IMR-90 (cell line): ENCODE measurements at regions not wholly inside any gene's neighbourhood (a gene's known extent, or its start where the extent isn't known, plus 50 kb on each side); places are given as distances from the start of the nearest gene placed in this dataset.
"Not testable (repeated sequence)": the region's sequence is repeated elsewhere in the genome, so short reads cannot be mapped to it uniquely, and the experiment has no call there.

Experiments used
- ATAC-seq: fragments of 200-7000 bp; cut with Tn5 transposase; 2 replicates; pipeline ENCODE4 v1.9.1; 2020; ENCODE audit warnings: low read depth, mild to moderate bottlenecking, moderate library complexity
- BruUV-seq: library from RNA; stranded (reverse); fragments of 400-500 nt; replicated peaks from 2 replicates; lab custom pipeline; 2021; lab: Mats Ljungman, UMichigan
- CTCF ChIA-PET: fragments of 300-600 bp; formaldehyde crosslinking; extraction: SDS; loops from one replicate; lab custom pipeline; 2021; ENCODE audit warnings: antibody characterized with exemption; lab: Yijun Ruan, JAX
- POLR2A ChIA-PET: fragments of 300-600 bp; sonication (Branson Sonifier 250); formaldehyde crosslinking; loops from one replicate; lab custom pipeline; 2022; ENCODE audit warnings: antibody characterized with exemption; ENCODE audit not compliant: unreplicated experiment; lab: Charles Lee
- DNase-seq: peaks from one replicate; pipeline ENCODE4 v3.0.0; 2013
- H2AFZ ChIP-seq: replicated peaks from 2 replicates; pipeline ENCODE3; 2013; ENCODE audit warnings: low read length, mild to moderate bottlenecking; ENCODE audit not compliant: poor library complexity
- H2AK5ac ChIP-seq: 2 replicates; pipeline ENCODE4 v1.6.1; 2013; ENCODE audit warnings: low read depth, low read length, inconsistent platforms
- H2AK9ac ChIP-seq: replicated peaks from 2 replicates; pipeline ENCODE3; 2013; ENCODE audit warnings: mild to moderate bottlenecking, low read depth, low read length, moderate library complexity; ENCODE audit not compliant: poor library complexity
- H2BK120ac ChIP-seq: 2 replicates; pipeline ENCODE4 v1.6.1; 2013; ENCODE audit warnings: low read depth, low read length, inconsistent platforms
- H2BK15ac ChIP-seq: 3 replicates; pipeline ENCODE4 v1.6.1; 2013; ENCODE audit warnings: low read depth, low read length, inconsistent platforms
- H2BK20ac ChIP-seq: 2 replicates; pipeline ENCODE4 v1.6.1; 2013; ENCODE audit warnings: low read depth, mild to moderate bottlenecking, inconsistent platforms, low read length, moderate library complexity
- H2BK5ac ChIP-seq: 2 replicates; pipeline ENCODE4 v1.6.1; 2013; ENCODE audit warnings: mild to moderate bottlenecking, low read depth, low read length, inconsistent platforms; ENCODE audit not compliant: poor library complexity, severe bottlenecking
- H3K14ac ChIP-seq: replicated peaks from 2 replicates; pipeline ENCODE4 v1.6.1; 2013; ENCODE audit warnings: low read depth, low read length, inconsistent platforms
- H3K18ac ChIP-seq: 2 replicates; pipeline ENCODE4 v1.6.1; 2013; ENCODE audit warnings: low read depth, low read length, control low read depth
- H3K23ac ChIP-seq: 2 replicates; pipeline ENCODE4 v1.6.1; 2013; ENCODE audit warnings: low read depth, low read length, inconsistent platforms
- H3K27ac ChIP-seq: 2 replicates; pipeline ENCODE4 v1.5.1; 2013; ENCODE audit warnings: mild to moderate bottlenecking, control low read depth, low read length; ENCODE audit not compliant: insufficient read depth
- H3K27me3 ChIP-seq: 2 replicates; pipeline ENCODE4 v1.6.1; 2013; ENCODE audit warnings: low read length; ENCODE audit not compliant: control insufficient read depth, insufficient read depth
- H3K36me3 ChIP-seq: 2 replicates; pipeline ENCODE4 v1.6.1; 2013; ENCODE audit warnings: low read length, mixed read lengths; ENCODE audit not compliant: control insufficient read depth, insufficient read depth
- H3K4ac ChIP-seq: 2 replicates; pipeline ENCODE4 v1.6.1; 2013; ENCODE audit warnings: low read depth, low read length, inconsistent platforms
- H3K4me1 ChIP-seq: 2 replicates; pipeline ENCODE4 v1.6.1; 2013; ENCODE audit warnings: low read length, mixed read lengths; ENCODE audit not compliant: control insufficient read depth, insufficient read depth
- H3K4me2 ChIP-seq: 2 replicates; pipeline ENCODE4 v1.6.1; 2013; ENCODE audit warnings: low read depth, mild to moderate bottlenecking, control low read depth, low read length, moderate library complexity
- H3K4me3 ChIP-seq: 2 replicates; pipeline ENCODE4 v1.5.1; 2013; ENCODE audit warnings: low read depth, mild to moderate bottlenecking, control low read depth, low read length, moderate library complexity; ENCODE audit not compliant: insufficient read depth
- H3K56ac ChIP-seq: 2 replicates; pipeline ENCODE4 v1.6.1; 2013; ENCODE audit warnings: low read length, inconsistent platforms; ENCODE audit not compliant: insufficient read depth; ENCODE audit errors: extremely low read depth
- H3K79me1 ChIP-seq, 2 experiments: 2 replicates each; pipeline ENCODE4 v1.6.1; 2013; ENCODE audit warnings: low read length in 2 of 2, inconsistent platforms in 1 of 2, low read depth in 1 of 2
- H3K9ac ChIP-seq: 2 replicates; pipeline ENCODE4 v1.6.1; 2013; ENCODE audit warnings: low read depth, low read length, control low read depth
- H3K9me1 ChIP-seq: 2 replicates; pipeline ENCODE4 v1.6.1; 2013; ENCODE audit warnings: low read length, inconsistent platforms; ENCODE audit not compliant: insufficient read depth
- H3K9me3 ChIP-seq: 2 replicates; pipeline ENCODE4 v1.6.1; 2013; ENCODE audit warnings: low read length; ENCODE audit not compliant: control insufficient read depth, insufficient read depth
- H4K20me1 ChIP-seq: 2 replicates; pipeline ENCODE4 v1.6.1; 2013; ENCODE audit warnings: low read length, inconsistent platforms; ENCODE audit not compliant: insufficient read depth
- H4K5ac ChIP-seq: 2 replicates; pipeline ENCODE4 v1.6.1; 2013; ENCODE audit warnings: mild to moderate bottlenecking, low read depth, low read length, control low read depth
- H4K8ac ChIP-seq, 2 experiments: 2 replicates each; pipeline ENCODE4 v1.6.1; 2013; ENCODE audit warnings: low read depth in 2 of 2, low read length in 2 of 2, control low read depth in 1 of 2, inconsistent platforms in 1 of 2
- H4K91ac ChIP-seq: 2 replicates; pipeline ENCODE4 v1.6.1; 2013; ENCODE audit warnings: low read depth, low read length, inconsistent platforms; ENCODE audit not compliant: insufficient read depth
- MXI1 ChIP-seq: IDR thresholded peaks from 2 replicates; pipeline ENCODE4 v1.6.1; 2012; ENCODE audit warnings: low read depth, mild to moderate bottlenecking, low read length, moderate library complexity, borderline replicate concordance
- WGBS, 2 experiments: methylation state at CpG; one replicate each; pipeline versions ENCODE4 v1.1.5 to v1.1.7; 2013; ENCODE audit warnings: missing lambda C conversion rate in 2 of 2; ENCODE audit not compliant: insufficient read length in 1 of 2; ENCODE audit errors: extremely low coverage in 2 of 2; 5-methylcytosine and 5-hydroxymethylcytosine counted together
- dilution Hi-C: fragments of 300-500 bp; cut with HindIII; formaldehyde crosslinking; loops from one replicate; pipeline ENCODE4 v1.14.3; 2018; ENCODE audit warnings: low sequenced_read_pairs; ENCODE audit not compliant: unreplicated experiment
- in situ Hi-C: fragments of 300-500 bp; cut with MboI; formaldehyde crosslinking; loops from 3 replicates; pipeline ENCODE4 v1.14.3; 2019; ENCODE audit warnings: low sequenced_read_pairs, inconsistent platforms, mixed read lengths
- intact Hi-C: fragments of 100-400 bp; cut with micrococcal nuclease; formaldehyde crosslinking; loops from 2 replicates; pipeline ENCODE4 v1.10.0; 2022

- dilution Hi-C loops = no loop called here
- Histone ChIP-seq H3K23ac (no peak overlapping the region), H3K79me1 (no peaks in the 10 kb centered on the region), H2AK9ac (no peak overlapping the region), H3K9me3 (no peaks in the 10 kb centered on the region), H3K18ac (no peak overlapping the region), H3K4me1 (no peaks in the 10 kb centered on the region), H3K14ac (no peak overlapping the region), H3K9ac (no peak overlapping the region), H3K36me3 (no peaks in the 10 kb centered on the region), H2AK5ac (no peak overlapping the region), H4K5ac (no peak overlapping the region), H2AFZ (no peak overlapping the region), H3K4me2 (no peak overlapping the region), H2BK20ac (no peak overlapping the region), H4K8ac (no peak overlapping the region), H3K4me3 (no peak overlapping the region), H3K27me3 (no peaks in the 10 kb centered on the region), H2BK5ac (no peak overlapping the region), H2BK120ac (no peak overlapping the region), H3K9me1 (no peaks in the 10 kb centered on the region), H2BK15ac (no peak overlapping the region), H3K4ac (no peak overlapping the region), H4K20me1 (no peaks in the 10 kb centered on the region), H3K27ac (no peak overlapping the region), H4K91ac (no peak overlapping the region), H3K56ac (no peak overlapping the region)
- no peak for TF ChIP-seq MXI1
- ChIA-PET CTCF (no interaction called here), POLR2A (no interaction called here)
- ATAC-seq (no peak), DNase-seq (no peak)
- intact Hi-C loops = no loop called here
- in situ Hi-C loops = no loop called here
- WGBS, 2 experiments = 40% methylated on average over 1 of the region's 8 CpGs; no CpG with 5 or more reads in 1 of the 2 experiments
- BruUV-seq = no TSS peak
Observed at GRCh38 chr3:153640689-153641665, 479.0 kb downstream of the RAP2B start.

- H2BK120ac ChIP-seq, H3K23ac ChIP-seq, H3K9me3 ChIP-seq, dilution Hi-C loops, H2BK20ac ChIP-seq, H3K27ac ChIP-seq, CTCF ChIA-PET, intact Hi-C loops, H3K56ac ChIP-seq, ATAC-seq, H4K20me1 ChIP-seq, POLR2A ChIA-PET, H3K14ac ChIP-seq, H3K36me3 ChIP-seq, H3K4me3 ChIP-seq, H3K18ac ChIP-seq, H2AFZ ChIP-seq, DNase-seq, H3K79me1 ChIP-seq, H2AK9ac ChIP-seq, H3K27me3 ChIP-seq, H3K4me2 ChIP-seq, H3K4ac ChIP-seq, in situ Hi-C loops, H4K91ac ChIP-seq, H2AK5ac ChIP-seq, H4K5ac ChIP-seq, H2BK5ac ChIP-seq, H4K8ac ChIP-seq, H2BK15ac ChIP-seq, H3K9ac ChIP-seq, H3K9me1 ChIP-seq, BruUV-seq, H3K4me1 ChIP-seq: not testable (repeated sequence)
Observed at GRCh38 chr3:153642576-153642975, 478.6 kb upstream of the ARHGEF26 start.
